WTC11 (cell line): ENCODE measurements at regions not wholly inside any gene's neighbourhood (a gene's known extent, or its start where the extent isn't known, plus 50 kb on each side); places are given as distances from the start of the nearest gene placed in this dataset.

Source experiments
- ATAC-seq: fragments of 200-7000 bp; cut with Tn5 transposase; 2 replicates; pipeline ENCODE4 v1.10.0; 2021; ENCODE audit warnings: mild to moderate bottlenecking, moderate library complexity
- CTCF ChIA-PET: fragments of 300-600 bp; sonication (Branson Sonifier 250); formaldehyde crosslinking; loops from one replicate; lab custom pipeline; 2021; ENCODE audit warnings: antibody characterized with exemption; lab: Charles Lee
- POLR2A ChIA-PET: fragments of 350-600 bp; sonication (Branson Sonifier 250); formaldehyde crosslinking; loops from one replicate; lab custom pipeline; 2021; ENCODE audit warnings: antibody characterized with exemption; lab: Charles Lee
- DNase-seq: peaks from one replicate; pipeline ENCODE4 v3.0.0; 2021; ENCODE audit warnings: low spot score
- H3K27ac Mint-ChIP-seq: 2 replicates; pipeline ENCODE4 v1.8.0; 2021; ENCODE audit warnings: mixed read lengths
- H3K27me3 Mint-ChIP-seq: 2 replicates; pipeline ENCODE4 v1.8.0; 2021; ENCODE audit warnings: low read depth, mild to moderate bottlenecking, moderate library complexity, mixed read lengths
- H3K36me3 Mint-ChIP-seq: 2 replicates; pipeline ENCODE4 v1.8.0; 2021; ENCODE audit warnings: mixed read lengths
- H3K4me1 Mint-ChIP-seq: 2 replicates; pipeline ENCODE4 v1.8.0; 2022; ENCODE audit warnings: mixed read lengths
- H3K4me3 Mint-ChIP-seq: 2 replicates; pipeline ENCODE4 v1.8.0; 2021; ENCODE audit warnings: mild to moderate bottlenecking, moderate library complexity, mixed read lengths
- H3K9me3 Mint-ChIP-seq: 2 replicates; pipeline ENCODE4 v1.8.0; 2021; ENCODE audit warnings: mixed read lengths
- CREM ChIP-seq: sonication (generic); formaldehyde crosslinking; IDR thresholded peaks from 2 replicates; pipeline ENCODE4 v1.8.1; 2022; ENCODE audit warnings: mild to moderate bottlenecking, missing genetic modification reagents, moderate library complexity
- CTCF ChIP-seq: fragments of 200-600 bp; IDR thresholded peaks from 2 replicates; pipeline ENCODE4 v1.8.0; 2022; ENCODE audit warnings: antibody characterized with exemption
- ELF4 ChIP-seq: sonication (generic); formaldehyde crosslinking; IDR thresholded peaks from 2 replicates; pipeline ENCODE4 v1.8.1; 2022; ENCODE audit warnings: low read depth, mild to moderate bottlenecking, moderate library complexity, missing genetic modification reagents
- FOXJ3 ChIP-seq: sonication (generic); formaldehyde crosslinking; IDR thresholded peaks from 2 replicates; pipeline ENCODE4 v1.9.0; 2021; ENCODE audit warnings: missing genetic modification reagents, mild to moderate bottlenecking, borderline replicate concordance
- GRHL2 ChIP-seq: fragments of 250-450 bp; sonication (Bioruptor Pico); IDR thresholded peaks from 2 replicates; pipeline ENCODE4 v1.8.0; 2022; ENCODE audit warnings: mild to moderate bottlenecking, moderate library complexity; ENCODE audit not compliant: insufficient replicate concordance, severe bottlenecking
- HMGA2 ChIP-seq: fragments of 250-450 bp; sonication (Bioruptor Pico); IDR thresholded peaks from 2 replicates; pipeline ENCODE4 v1.4.0; 2021; ENCODE audit warnings: mild to moderate bottlenecking, moderate library complexity
- JUN ChIP-seq: sonication (generic); formaldehyde crosslinking; IDR thresholded peaks from 2 replicates; pipeline ENCODE4 v1.8.0; 2023; ENCODE audit warnings: mild to moderate bottlenecking, missing genetic modification reagents
- MLX ChIP-seq: sonication (generic); formaldehyde crosslinking; IDR thresholded peaks from 2 replicates; pipeline ENCODE4 v1.8.1; 2023; ENCODE audit warnings: mild to moderate bottlenecking, missing genetic modification reagents, moderate library complexity
- MXD4 ChIP-seq: fragments of 250-450 bp; sonication (Bioruptor Pico); IDR thresholded peaks from 2 replicates; pipeline ENCODE4 v1.8.0; 2021; ENCODE audit warnings: mild to moderate bottlenecking, moderate library complexity, borderline replicate concordance
- NFE2L1 ChIP-seq: sonication (generic); formaldehyde crosslinking; IDR thresholded peaks from 2 replicates; pipeline ENCODE4 v1.8.1; 2023; ENCODE audit warnings: missing genetic modification reagents
- PRDM15 ChIP-seq: sonication (generic); formaldehyde crosslinking; IDR thresholded peaks from 2 replicates; pipeline ENCODE4 v1.8.0; 2022; ENCODE audit warnings: missing genetic modification reagents
- SMAD3 ChIP-seq: sonication (generic); formaldehyde crosslinking; IDR thresholded peaks from 2 replicates; pipeline ENCODE4 v1.8.0; 2022; ENCODE audit warnings: missing genetic modification reagents, mild to moderate bottlenecking, borderline replicate concordance
- SP1 ChIP-seq: sonication (generic); formaldehyde crosslinking; conservative IDR thresholded peaks from 2 replicates; pipeline ENCODE4 v1.8.1; 2022; ENCODE audit warnings: missing genetic modification reagents
- TEAD4 ChIP-seq: sonication (generic); formaldehyde crosslinking; IDR thresholded peaks from 2 replicates; pipeline ENCODE4 v1.8.0; 2022; ENCODE audit warnings: mild to moderate bottlenecking, missing genetic modification reagents
- ZNF232 ChIP-seq: sonication (generic); formaldehyde crosslinking; IDR thresholded peaks from 2 replicates; pipeline ENCODE4 v1.8.0; 2022; ENCODE audit warnings: mild to moderate bottlenecking, missing genetic modification reagents
- TF ChIP-seq, protein P1 (sequence below): sonication (generic); formaldehyde crosslinking; IDR thresholded peaks from 2 replicates; pipeline ENCODE4 v1.8.0; 2022; ENCODE audit warnings: mild to moderate bottlenecking, missing genetic modification reagents
- TF ChIP-seq, protein P2 (sequence below): sonication (generic); formaldehyde crosslinking; conservative IDR thresholded peaks from 2 replicates; pipeline ENCODE4 v1.8.1; 2022; ENCODE audit warnings: mild to moderate bottlenecking, missing genetic modification reagents
- TF ChIP-seq, protein P3 (sequence below): sonication (generic); formaldehyde crosslinking; IDR thresholded peaks from 2 replicates; pipeline ENCODE4 v1.8.1; 2022; ENCODE audit warnings: low read depth, missing genetic modification reagents, borderline replicate concordance
- TF ChIP-seq, protein P4 (sequence below): sonication (generic); formaldehyde crosslinking; IDR thresholded peaks from 2 replicates; pipeline ENCODE4 v1.8.0; 2022; ENCODE audit warnings: mild to moderate bottlenecking, missing genetic modification reagents

DNA sequence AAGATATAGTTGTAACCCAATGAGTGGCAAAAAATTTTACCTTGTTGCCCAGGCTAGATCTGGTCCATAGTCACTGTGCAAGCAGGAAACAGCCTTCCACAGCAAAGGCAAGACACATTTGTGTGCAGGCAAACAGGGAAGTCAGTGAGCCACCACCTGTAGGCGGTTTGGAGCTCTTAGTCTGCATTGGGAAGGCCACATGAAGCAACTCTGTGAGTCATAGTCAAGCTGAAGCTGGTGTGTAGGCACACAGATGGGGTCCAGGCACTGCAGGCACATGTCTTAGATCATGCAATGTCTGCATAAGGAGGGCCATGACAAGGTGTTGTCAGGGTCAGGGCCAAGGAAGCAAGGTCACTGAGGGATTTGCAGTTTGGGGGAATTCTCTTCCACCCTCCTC, 543.2 kb upstream of the EPHA7 start (continued):
- TF ChIP-seq, protein P1, sequence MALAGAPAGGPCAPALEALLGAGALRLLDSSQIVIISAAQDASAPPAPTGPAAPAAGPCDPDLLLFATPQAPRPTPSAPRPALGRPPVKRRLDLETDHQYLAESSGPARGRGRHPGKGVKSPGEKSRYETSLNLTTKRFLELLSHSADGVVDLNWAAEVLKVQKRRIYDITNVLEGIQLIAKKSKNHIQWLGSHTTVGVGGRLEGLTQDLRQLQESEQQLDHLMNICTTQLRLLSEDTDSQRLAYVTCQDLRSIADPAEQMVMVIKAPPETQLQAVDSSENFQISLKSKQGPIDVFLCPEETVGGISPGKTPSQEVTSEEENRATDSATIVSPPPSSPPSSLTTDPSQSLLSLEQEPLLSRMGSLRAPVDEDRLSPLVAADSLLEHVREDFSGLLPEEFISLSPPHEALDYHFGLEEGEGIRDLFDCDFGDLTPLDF (CRISPR knock-in tag) = no peak
- TF ChIP-seq TEAD4 (CRISPR knock-in tag) (no peak), ZNF232 (CRISPR knock-in tag) (no peak), NFE2L1 (no peak)
- TF ChIP-seq, protein P2, sequence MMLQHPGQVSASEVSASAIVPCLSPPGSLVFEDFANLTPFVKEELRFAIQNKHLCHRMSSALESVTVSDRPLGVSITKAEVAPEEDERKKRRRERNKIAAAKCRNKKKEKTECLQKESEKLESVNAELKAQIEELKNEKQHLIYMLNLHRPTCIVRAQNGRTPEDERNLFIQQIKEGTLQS (CRISPR knock-in tag) = no peak

DNA sequence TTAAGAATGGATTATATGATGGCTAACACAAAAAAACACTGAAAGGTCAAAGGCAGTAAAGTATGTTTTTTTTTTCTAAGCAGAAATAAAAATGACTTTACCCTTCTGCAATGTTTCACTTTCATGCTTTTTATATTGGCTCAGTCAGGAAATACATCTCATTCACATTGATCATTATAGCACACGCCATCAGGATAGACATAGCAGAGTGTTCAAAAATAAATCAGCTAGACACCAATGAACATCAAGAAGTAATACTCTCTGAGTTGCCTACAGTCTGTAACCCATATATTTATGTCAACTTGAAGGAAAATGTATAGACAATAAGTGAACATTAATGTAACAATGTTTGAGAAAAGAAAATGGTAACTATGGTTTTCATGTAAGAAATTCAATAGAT, 535.2 kb upstream of the EPHA7 start:
- no peak overlapping the region for H3K27ac Mint-ChIP-seq
- no peak for TF ChIP-seq HMGA2 (CRISPR knock-in tag)
- no peak for TF ChIP-seq CREM
- no peak for TF ChIP-seq GRHL2
- TF ChIP-seq MLX = no peak
- TF ChIP-seq, protein P3, sequence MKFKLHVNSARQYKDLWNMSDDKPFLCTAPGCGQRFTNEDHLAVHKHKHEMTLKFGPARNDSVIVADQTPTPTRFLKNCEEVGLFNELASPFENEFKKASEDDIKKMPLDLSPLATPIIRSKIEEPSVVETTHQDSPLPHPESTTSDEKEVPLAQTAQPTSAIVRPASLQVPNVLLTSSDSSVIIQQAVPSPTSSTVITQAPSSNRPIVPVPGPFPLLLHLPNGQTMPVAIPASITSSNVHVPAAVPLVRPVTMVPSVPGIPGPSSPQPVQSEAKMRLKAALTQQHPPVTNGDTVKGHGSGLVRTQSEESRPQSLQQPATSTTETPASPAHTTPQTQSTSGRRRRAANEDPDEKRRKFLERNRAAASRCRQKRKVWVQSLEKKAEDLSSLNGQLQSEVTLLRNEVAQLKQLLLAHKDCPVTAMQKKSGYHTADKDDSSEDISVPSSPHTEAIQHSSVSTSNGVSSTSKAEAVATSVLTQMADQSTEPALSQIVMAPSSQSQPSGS (CRISPR knock-in tag) = no peak
- no peak for TF ChIP-seq MXD4 (CRISPR knock-in tag)
- TF ChIP-seq, protein P4, sequence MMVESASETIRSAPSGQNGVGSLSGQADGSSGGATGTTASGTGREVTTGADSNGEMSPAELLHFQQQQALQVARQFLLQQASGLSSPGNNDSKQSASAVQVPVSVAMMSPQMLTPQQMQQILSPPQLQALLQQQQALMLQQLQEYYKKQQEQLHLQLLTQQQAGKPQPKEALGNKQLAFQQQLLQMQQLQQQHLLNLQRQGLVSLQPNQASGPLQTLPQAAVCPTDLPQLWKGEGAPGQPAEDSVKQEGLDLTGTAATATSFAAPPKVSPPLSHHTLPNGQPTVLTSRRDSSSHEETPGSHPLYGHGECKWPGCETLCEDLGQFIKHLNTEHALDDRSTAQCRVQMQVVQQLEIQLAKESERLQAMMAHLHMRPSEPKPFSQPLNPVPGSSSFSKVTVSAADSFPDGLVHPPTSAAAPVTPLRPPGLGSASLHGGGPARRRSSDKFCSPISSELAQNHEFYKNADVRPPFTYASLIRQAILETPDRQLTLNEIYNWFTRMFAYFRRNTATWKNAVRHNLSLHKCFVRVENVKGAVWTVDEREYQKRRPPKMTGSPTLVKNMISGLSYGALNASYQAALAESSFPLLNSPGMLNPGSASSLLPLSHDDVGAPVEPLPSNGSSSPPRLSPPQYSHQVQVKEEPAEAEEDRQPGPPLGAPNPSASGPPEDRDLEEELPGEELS (CRISPR knock-in tag) = no peak
- TF ChIP-seq CTCF = no peak
- TF ChIP-seq TEAD4 (CRISPR knock-in tag) = no peak
- no peak for TF ChIP-seq FOXJ3 (CRISPR knock-in tag)
- TF ChIP-seq ELF4 (CRISPR knock-in tag) = no peak
- no peak for TF ChIP-seq JUN (CRISPR knock-in tag)
- TF ChIP-seq SMAD3 (CRISPR knock-in tag) = no peak
- no peak for TF ChIP-seq ZNF232 (CRISPR knock-in tag)
- no peak for TF ChIP-seq SP1 (CRISPR knock-in tag)
- no peak for TF ChIP-seq PRDM15 (CRISPR knock-in tag)
- no peaks in the 10 kb centered on the region for H3K4me1 Mint-ChIP-seq
- no peak for DNase-seq
- POLR2A ChIA-PET = no interaction called here
- ATAC-seq = no peak
- CTCF ChIA-PET = no interaction called here
- H3K36me3 Mint-ChIP-seq = no peaks in the 10 kb centered on the region
- H3K9me3 Mint-ChIP-seq = no peaks in the 10 kb centered on the region
- no peaks in the 10 kb centered on the region for H3K27me3 Mint-ChIP-seq
- no peak overlapping the region for H3K4me3 Mint-ChIP-seq
